GM21423 (cell line): ENCODE measurements at regions not wholly inside any gene's neighbourhood (a gene's known extent, or its start where the extent isn't known, plus 50 kb on each side); places are given as distances from the start of the nearest gene placed in this dataset.

Experiments
- ATAC-seq: cut with Tn5 transposase; IDR thresholded peaks from one replicate; pipeline ENCODE4 v1.9.1; 2021; ENCODE audit warnings: mild to moderate bottlenecking, moderate library complexity; ENCODE audit not compliant: unreplicated experiment

- no peak for ATAC-seq
Measured at GRCh38 chr10:63735305-63735704, 214.1 kb downstream of the REEP3 start.

GRCh38 chr10:63738410-63738809 lies 217.2 kb downstream of the REEP3 start:
- no peak for ATAC-seq

- no peak for ATAC-seq
Measured at GRCh38 chr10:63744060-63744941, 223.1 kb downstream of the REEP3 start.

DNA sequence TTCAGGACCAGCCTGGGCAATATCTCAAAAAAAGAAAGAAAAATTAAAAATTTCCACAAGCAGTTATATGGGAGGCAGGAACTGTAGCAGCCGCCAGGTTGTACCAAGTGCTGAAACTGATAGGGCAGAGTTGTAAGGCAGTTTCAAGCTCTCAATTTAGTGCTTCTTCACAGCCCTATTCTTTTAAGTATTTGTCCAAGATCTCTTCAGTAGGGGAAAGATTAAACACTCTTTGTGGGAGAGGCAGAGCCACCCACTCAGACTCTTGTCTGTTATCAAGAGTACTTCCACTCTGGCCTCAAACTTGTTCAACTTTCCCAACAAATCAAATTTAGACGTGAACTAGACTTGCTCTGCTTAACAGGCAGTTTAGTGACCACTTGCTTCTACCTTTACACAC lies 228.7 kb downstream of the REEP3 start:
- no peak for ATAC-seq

DNA sequence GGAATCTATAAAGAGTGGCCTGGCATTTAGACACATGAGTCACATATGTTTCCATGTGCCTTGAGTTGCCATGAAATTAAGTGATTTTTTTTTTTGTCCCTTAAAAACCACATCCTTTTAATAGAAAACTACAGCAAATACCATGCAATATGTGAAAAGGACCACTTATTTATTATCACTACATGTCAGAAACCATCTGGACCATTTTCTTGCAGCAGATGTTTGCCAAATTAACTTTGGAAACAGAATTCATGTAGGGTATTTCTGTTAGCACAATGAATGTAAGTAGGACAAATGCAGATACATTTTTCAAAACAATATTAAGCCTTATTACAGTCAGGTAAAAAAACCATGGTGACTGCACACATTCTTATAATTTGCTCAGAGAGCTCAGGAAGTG lies 230.6 kb downstream of the REEP3 start:
- no peak for ATAC-seq

- no peak for ATAC-seq
Measured at GRCh38 chr10:63752318-63752717, 231.1 kb downstream of the REEP3 start.

GRCh38 chr10:63753808-63754207 lies 232.6 kb downstream of the REEP3 start:
- no peak for ATAC-seq

DNA sequence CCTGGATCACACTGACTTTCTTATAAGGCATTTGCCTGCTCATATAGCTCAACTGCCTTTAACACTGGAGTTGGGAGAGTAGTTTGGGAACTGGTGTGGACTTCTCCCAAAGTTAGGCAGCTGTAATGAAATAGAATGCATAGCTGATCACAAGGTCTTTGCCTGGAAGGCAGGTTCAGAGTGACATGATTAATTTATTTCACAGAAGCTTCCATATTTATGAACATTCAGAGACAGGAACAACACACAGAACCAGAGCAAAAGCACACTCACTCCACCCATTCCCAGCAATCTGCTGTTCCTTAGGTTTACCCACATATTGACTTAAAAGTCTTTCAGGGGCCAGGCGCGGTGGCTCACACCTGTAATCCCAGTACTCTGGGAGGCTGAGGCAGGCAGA lies 234.2 kb downstream of the REEP3 start:
- no peak for ATAC-seq

GRCh38 chr10:63757067-63757466 lies 235.9 kb downstream of the REEP3 start:
- no peak for ATAC-seq

- no peak for ATAC-seq
Measured at GRCh38 chr10:63758080-63758479, 236.9 kb downstream of the REEP3 start.

GRCh38 chr10:63759335-63759734 lies 238.1 kb downstream of the REEP3 start:
- no peak for ATAC-seq

DNA sequence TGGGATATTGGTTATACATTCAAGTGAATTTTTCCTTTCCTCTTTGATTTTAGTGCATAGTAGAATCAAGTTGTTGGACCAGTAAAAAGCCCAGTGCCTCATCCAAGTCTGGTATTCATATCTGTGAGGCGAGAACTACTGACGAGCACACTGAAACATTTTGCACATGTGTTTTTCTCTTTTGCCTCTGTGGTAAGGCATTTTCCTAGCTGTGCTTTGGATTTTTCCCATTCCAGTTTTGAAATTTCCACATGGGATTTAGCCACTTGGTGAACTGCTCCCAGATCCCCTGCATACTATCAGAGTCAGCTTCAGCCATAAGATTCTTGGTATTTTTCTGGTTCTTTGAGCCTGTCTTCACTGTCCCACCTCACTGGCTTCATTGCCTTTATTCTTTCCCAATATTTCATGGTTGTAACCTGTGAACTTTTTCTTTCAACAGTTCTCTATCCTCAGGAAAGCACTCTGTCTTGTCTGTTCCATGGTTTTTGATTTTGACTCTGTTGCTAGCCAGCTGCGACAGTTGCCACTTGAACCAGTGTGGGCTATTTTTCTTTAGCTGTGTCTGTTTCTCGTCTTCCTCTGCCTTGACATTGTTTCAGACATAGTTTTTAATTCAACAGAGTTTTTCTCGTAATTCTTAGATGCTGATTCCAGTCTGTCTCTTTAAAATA lies 239.0 kb downstream of the REEP3 start:
- ATAC-seq = no peak

DNA sequence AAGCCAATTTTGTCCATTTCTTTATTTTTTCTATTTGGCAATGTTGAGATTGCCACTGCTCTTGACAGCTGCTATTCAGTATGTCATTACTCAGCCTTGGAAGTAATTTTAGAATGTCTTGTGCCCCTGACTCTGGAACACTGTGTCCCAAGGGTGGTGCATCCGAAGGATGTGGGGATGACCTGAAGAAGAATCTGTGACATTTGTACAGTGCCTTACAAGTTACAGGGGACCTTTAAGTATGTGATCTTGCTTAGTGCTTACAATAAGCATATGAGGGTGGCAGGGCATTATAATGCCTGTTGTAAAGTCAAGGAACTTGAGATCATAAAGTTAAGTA lies 239.5 kb downstream of the REEP3 start:
- ATAC-seq = no peak

DNA sequence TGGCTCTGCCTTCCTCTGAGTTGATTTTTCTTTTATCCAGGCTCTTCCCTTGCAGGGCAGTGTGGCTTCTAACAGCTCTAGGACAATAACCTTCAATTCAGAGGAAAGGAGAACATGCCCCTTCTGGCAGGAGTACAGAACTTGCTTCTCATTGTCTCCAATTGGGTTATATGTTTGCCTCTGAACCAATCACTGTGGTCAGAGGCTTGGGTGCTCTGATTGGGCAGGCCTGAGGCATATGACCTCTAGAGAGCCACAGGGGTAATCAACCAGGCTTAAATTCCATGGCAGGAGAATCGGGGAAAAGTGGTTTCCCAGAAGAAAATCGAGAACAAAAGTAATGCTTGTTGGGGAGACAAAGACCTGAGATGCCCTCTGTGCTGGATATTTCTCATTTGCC lies 240.0 kb downstream of the REEP3 start:
- no peak for ATAC-seq

DNA sequence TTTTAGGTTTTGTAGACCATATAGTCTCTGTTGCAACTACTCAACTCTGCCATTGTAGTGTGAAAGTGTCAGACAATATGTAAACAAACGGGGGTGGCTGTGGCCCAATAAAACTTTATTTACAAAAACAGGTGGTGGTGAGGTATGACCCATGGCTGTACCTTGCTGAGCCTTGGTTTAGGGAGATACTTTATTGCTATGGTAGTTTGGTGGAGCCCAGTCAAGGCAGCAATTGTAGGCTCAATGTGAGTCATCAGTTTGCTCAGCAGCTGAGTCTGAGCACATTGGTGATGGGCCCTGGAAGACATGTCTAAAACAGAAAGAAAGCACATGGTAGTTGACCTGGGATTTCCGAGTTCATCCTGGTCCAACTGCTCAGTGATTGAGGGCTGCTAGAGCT lies 242.5 kb downstream of the REEP3 start:
- no peak for ATAC-seq

DNA sequence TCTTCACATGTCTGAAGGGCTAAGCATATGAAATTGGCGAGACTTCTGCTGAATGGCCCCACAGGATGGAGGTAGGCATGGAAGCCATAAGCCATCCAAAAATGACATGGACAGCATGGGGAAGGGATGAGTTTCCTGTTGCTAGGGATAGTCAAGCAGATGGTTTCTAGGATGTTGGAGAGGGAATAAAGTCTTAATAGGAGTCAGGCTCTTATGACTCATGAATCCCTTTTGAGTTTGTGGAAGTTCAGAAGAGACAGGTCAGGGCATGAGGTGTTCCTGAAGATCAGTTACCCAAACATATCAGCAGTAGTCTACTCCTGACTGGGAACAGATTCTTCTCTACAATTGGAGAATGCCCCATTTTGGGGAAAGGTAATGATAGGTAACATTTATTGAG lies 243.9 kb downstream of the REEP3 start:
- ATAC-seq = no peak

DNA sequence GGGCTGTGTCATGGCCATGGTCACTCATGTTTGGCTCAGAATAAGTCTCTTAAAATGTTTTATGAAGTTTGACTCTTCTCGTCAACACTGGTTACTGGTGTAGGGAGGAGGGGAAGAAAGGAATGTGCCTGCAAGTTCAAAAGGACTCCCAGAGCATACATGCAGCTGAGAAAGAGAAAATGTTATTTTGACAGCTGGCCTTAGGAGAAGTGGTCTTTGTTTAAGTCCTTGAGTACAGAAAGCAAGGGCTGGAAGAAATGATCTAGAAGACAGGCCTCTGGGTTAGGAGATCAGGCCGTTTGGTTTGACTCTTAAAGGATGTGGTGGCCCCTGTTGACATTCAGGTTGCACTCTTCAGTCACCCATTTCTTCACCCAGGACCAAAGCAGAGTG lies 245.5 kb downstream of the REEP3 start:
- ATAC-seq = no peak

DNA sequence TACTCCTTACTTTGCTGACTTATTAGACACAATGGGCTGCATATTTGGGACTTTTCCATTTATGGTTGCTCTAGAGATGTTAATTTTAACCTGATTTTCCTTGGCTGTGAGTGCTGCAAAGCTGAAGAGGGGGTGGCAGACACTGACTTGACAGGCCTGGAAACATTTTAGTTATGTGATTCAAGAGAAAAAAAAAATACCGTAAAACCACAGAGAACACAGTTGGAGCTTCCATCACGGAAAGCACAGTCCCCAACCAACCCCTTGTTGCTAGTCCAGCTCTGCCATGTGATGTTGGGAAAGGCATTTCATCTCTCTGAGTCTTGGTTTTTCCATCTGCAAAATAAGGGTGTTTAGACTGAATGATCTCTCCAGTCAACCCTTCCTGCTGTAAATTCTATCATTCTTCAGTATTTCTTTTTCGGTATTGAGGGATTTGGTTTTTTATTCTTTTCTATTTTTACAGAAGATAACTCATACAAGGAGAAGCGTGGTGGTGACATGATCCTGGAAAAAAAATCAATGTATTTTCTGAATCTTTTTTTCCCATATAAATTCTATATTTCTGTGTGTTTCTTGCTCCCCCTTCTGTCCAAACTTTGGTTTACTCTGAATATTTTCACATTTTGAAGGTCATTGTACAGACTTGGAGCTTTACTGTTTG lies 246.1 kb downstream of the REEP3 start:
- ATAC-seq = no peak

DNA sequence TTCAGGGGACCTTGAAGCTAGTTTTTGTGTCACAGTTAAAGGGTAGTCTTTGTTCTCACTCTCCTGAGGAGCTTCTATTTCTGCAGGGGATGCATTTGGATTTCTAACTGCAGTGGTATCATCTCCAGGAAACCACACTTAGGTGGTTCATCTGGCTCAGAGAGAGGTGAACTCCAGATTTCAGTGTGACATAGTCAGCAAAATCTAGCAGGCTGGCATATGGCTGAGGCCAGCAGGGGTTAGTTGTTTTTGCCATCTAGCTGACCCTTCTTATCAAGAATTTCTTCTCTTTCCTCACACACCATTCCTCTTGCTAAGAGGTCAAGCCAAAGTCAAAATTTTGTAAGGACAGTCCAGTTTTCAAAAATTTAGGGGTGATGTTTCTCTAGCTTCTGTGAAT lies 248.2 kb downstream of the REEP3 start:
- no peak for ATAC-seq

DNA sequence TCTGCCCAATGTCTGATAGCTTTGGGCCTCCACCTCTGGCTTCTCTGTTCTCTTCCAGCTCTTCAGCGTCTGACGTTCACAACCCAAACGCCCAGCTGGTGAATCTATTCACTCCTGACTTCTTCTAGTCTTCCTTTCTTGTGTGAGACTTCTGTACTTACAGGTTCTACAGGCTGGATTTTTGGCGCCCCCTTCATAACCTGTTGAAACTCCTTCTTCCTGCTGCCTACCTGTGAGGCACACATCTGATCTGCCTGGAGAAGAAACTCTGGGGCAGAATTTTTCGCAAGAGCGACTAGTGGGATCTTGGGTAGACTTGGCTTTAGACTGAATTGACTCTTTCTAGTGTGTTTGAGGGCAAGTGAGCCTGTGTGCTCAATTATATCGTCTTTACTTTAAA lies 249.3 kb downstream of the REEP3 start:
- ATAC-seq = no peak

DNA sequence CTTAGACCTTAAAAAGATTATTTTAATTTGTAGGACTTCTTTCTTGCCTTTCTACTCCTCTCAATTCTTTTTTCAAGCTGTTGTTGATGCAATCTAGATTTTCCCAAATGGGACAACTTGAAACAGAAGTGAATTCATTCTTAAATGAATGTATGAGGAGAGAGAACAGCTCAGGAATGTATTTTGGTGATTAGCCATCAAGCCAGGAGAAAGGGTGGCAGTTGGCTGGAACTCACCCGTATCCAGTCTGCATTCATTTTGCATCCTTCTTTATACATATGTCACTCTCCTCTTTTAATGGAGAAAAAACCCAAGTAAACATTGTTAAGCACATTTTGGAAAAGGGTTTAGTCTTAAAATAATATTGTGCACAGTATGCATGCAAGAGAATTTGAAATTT lies 251.3 kb downstream of the REEP3 start:
- ATAC-seq = no peak

DNA sequence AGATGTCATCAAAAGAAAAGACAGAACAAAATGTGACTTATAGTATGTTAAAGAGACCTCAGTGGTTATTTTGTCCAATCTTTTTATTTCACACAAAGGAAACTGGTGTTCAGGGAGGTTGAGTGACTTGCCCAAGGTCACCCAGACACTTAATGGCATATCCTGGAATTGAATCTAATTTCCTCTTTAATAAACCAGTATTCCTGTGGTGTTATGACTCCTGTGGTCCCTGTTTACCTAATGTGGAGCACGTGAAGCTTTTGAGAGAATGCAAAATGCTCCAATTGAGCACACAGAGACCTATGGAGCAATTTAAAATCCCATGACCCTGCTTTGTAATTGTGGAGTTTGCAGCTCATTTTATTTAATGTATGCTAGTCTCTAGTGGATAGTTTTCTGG lies 251.9 kb downstream of the REEP3 start:
- no peak for ATAC-seq
